HCT116 (cell line): ENCODE measurements at regions not wholly inside any gene's neighbourhood (a gene's known extent, or its start where the extent isn't known, plus 50 kb on each side); places are given as distances from the start of the nearest gene placed in this dataset.
A peak's percentile ranks its signal among the peaks of the same experiment; 100 is the strongest.

Source experiments
- ATAC-seq: fragments of 200-7000 bp; cut with Tn5 transposase; 2 replicates; pipeline ENCODE4 v1.9.1; 2020; ENCODE audit warnings: mild to moderate bottlenecking, moderate library complexity
- BruUV-seq: library from RNA; stranded (reverse); fragments of 400-500 nt; replicated peaks from 2 replicates; lab custom pipeline; 2021; lab: Mats Ljungman, UMichigan
- CTCF ChIA-PET: fragments of 300-600 bp; sonication (Branson Sonifier 250); formaldehyde crosslinking; loops from one replicate; lab custom pipeline; 2021; ENCODE audit warnings: antibody characterized with exemption; lab: Charles Lee
- POLR2A ChIA-PET: fragments of 300-600, 350-600 bp; sonication (Branson Sonifier 250); formaldehyde crosslinking; loops from one replicate; lab custom pipeline; 2021; ENCODE audit warnings: antibody characterized with exemption; lab: Charles Lee
- RAD21 ChIA-PET, 2 experiments: fragments of 300-600 bp; sonication (Branson Sonifier 250); formaldehyde crosslinking; loops; one replicate each; lab custom pipeline; 2023; ENCODE audit warnings: low total read pairs in 2 of 2; ENCODE audit not compliant: uncharacterized antibody in 2 of 2, unreplicated experiment in 2 of 2, low non-redundant PET in 1 of 2; lab: Charles Lee
- DNase-seq: peaks from one replicate; pipeline ENCODE4 v3.0.0-alpha.2; 2010; ENCODE audit warnings: low read depth, low spot score
- H2AFZ ChIP-seq: fragments of 200-600 bp; shearing (Covaris generic), sonication (generic); 2 replicates; pipeline ENCODE4 v1.6.1; 2017; ENCODE audit warnings: low read depth, mixed run types, mixed read lengths, antibody characterized with exemption, low read length; ENCODE audit not compliant: poor library complexity, severe bottlenecking
- H3K27ac ChIP-seq: 2 replicates; pipeline ENCODE4 v1.5.1; 2012; ENCODE audit warnings: low read depth, low read length
- H3K27me3 ChIP-seq: fragments of 200-600 bp; sonication (generic); 2 replicates; pipeline ENCODE4 v1.6.1; 2016; ENCODE audit warnings: mixed run types, low read length, mixed read lengths; ENCODE audit not compliant: insufficient read depth
- H3K36me3 ChIP-seq, 2 experiments: fragments of 200-500 bp in 1 of 2; fragments of 200-600 bp in 1 of 2; sonication (Bioruptor generic) in 1 of 2; sonication (generic) in 1 of 2; 2 replicates each; pipeline versions ENCODE4 v1.5.1 to v1.6.1; 2014 to 2016; ENCODE audit warnings: low read length in 2 of 2, inconsistent platforms in 1 of 2, mixed read lengths in 1 of 2, mixed run types in 1 of 2; ENCODE audit not compliant: insufficient read depth in 2 of 2, control insufficient read depth in 1 of 2
- H3K4me1 ChIP-seq, 2 experiments: fragments of 200-600 bp in 1 of 2; sonication (generic) in 1 of 2; 2 replicates each; pipeline versions ENCODE4 v1.5.1 to v1.6.1; 2012 to 2017; ENCODE audit warnings: low read length in 2 of 2, inconsistent platforms in 1 of 2, mild to moderate bottlenecking in 1 of 2, mixed read lengths in 1 of 2, mixed run types in 1 of 2, moderate library complexity in 1 of 2; ENCODE audit not compliant: insufficient read depth in 2 of 2, control insufficient read depth in 1 of 2
- H3K4me2 ChIP-seq: fragments of 200-600 bp; sonication (generic); 2 replicates; pipeline ENCODE4 v1.6.1; 2017; ENCODE audit warnings: mixed run types, low read length, mixed read lengths
- H3K4me3 ChIP-seq, 2 experiments: fragments of 200-600 bp in 1 of 2; sonication (generic) in 1 of 2; replicated peaks in 1 of 2; 2 replicates each; pipeline ENCODE4 v1.5.1; 2011 to 2016; ENCODE audit warnings: low read length in 2 of 2, control low read depth in 1 of 2, low read depth in 1 of 2, mild to moderate bottlenecking in 1 of 2, mixed read lengths in 1 of 2, mixed run types in 1 of 2
- H3K79me2 ChIP-seq: fragments of 200-600 bp; sonication (generic); 2 replicates; pipeline ENCODE4 v1.6.1; 2017; ENCODE audit warnings: mild to moderate bottlenecking, mixed run types, low read length, moderate library complexity, mixed read lengths; ENCODE audit not compliant: insufficient read depth
- H3K9ac ChIP-seq: fragments of 200-600 bp; sonication (generic); 2 replicates; pipeline ENCODE4 v1.6.1; 2016; ENCODE audit warnings: low read length, mixed read lengths
- H3K9me2 ChIP-seq: fragments of 200-600 bp; sonication (generic), shearing (Covaris generic); 2 replicates; pipeline ENCODE4 v1.6.1; 2017; ENCODE audit warnings: mixed run types, mild to moderate bottlenecking, moderate library complexity; ENCODE audit not compliant: insufficient read depth
- H3K9me3 ChIP-seq, 2 experiments: fragments of 200-500 bp in 1 of 2; fragments of 200-600 bp in 1 of 2; sonication (Bioruptor generic) in 1 of 2; sonication (generic) in 1 of 2; 2 replicates each; pipeline ENCODE4 v1.6.1; 2014 to 2017; ENCODE audit warnings: low read length in 2 of 2, mixed read lengths in 2 of 2, inconsistent platforms in 1 of 2, low read depth in 1 of 2, mild to moderate bottlenecking in 1 of 2, mixed run types in 1 of 2, moderate library complexity in 1 of 2; ENCODE audit not compliant: control insufficient read depth in 1 of 2, insufficient read depth in 1 of 2
- H4K20me1 ChIP-seq: fragments of 200-600 bp; sonication (generic), shearing (Covaris generic); 2 replicates; pipeline ENCODE4 v1.6.1; 2017; ENCODE audit warnings: mixed run types, mild to moderate bottlenecking, moderate library complexity; ENCODE audit not compliant: insufficient read depth
- CBX3 ChIP-seq: IDR thresholded peaks from 2 replicates; pipeline ENCODE4 v1.6.1; 2012; ENCODE audit warnings: low read depth
- CEBPB ChIP-seq: IDR thresholded peaks from 2 replicates; pipeline ENCODE4 v1.6.1; 2012; ENCODE audit warnings: low read depth
- EGR1 ChIP-seq: IDR thresholded peaks from 2 replicates; pipeline ENCODE4 v1.6.1; 2012; ENCODE audit warnings: low read depth
- FOSL1 ChIP-seq: IDR thresholded peaks from 2 replicates; pipeline ENCODE4 v1.6.1; 2012; ENCODE audit warnings: low read depth
- JUND ChIP-seq: IDR thresholded peaks from 2 replicates; pipeline ENCODE4 v1.6.1; 2012
- MAX ChIP-seq: IDR thresholded peaks from 2 replicates; pipeline ENCODE4 v1.6.1; 2012
- POLR2A ChIP-seq: IDR thresholded peaks from 2 replicates; pipeline ENCODE4 v1.7.0; 2011; ENCODE audit warnings: borderline replicate concordance; ENCODE audit not compliant: insufficient read depth, insufficient read length; ENCODE audit errors: extremely low read depth
- POLR2AphosphoS5 ChIP-seq: IDR thresholded peaks from 2 replicates; pipeline ENCODE4 v1.6.1; 2011; ENCODE audit warnings: mild to moderate bottlenecking, low read depth, low read length, moderate library complexity
- SIN3A ChIP-seq: IDR thresholded peaks from 2 replicates; pipeline ENCODE4 v1.6.1; 2012; ENCODE audit warnings: low read depth
- SP1 ChIP-seq: IDR thresholded peaks from 2 replicates; pipeline ENCODE4 v1.6.1; 2012; ENCODE audit warnings: low read depth
- YY1 ChIP-seq: IDR thresholded peaks from 2 replicates; pipeline ENCODE4 v1.6.1; 2011; ENCODE audit warnings: low read length, low read depth, moderate library complexity, mild to moderate bottlenecking; ENCODE audit not compliant: insufficient replicate concordance; ENCODE audit errors: extremely low read depth
- ZFX ChIP-seq: fragments of 450-650 bp; IDR thresholded peaks from 2 replicates; pipeline ENCODE4 v1.6.1; 2017
- ZNF274 ChIP-seq: fragments of 200-500 bp; sonication (Bioruptor generic); IDR thresholded peaks from 2 replicates; pipeline ENCODE4 v1.6.1; 2014; ENCODE audit warnings: mild to moderate bottlenecking, low read depth, low read length, inconsistent platforms
- intact Hi-C: fragments of 100-400 bp; cut with micrococcal nuclease; formaldehyde crosslinking; loops from 2 replicates; pipeline ENCODE4 v1.10.0; 2022

- TF ChIP-seq ZFX, result no peak
- no peak for TF ChIP-seq MAX
- TF ChIP-seq YY1, result no peak
- TF ChIP-seq CEBPB, result no peak
- TF ChIP-seq, all 23 proteins: peak for 0
These were observed 699.1 kb downstream of the EPM2A start (continued) for GRCh38 chr6:145036236-145036635.

- H3K36me3 ChIP-seq, result no peaks in the 10 kb centered on the region
- ChIA-PET RAD21 (no interaction called here), POLR2A (no interaction called here)
- H3K9ac ChIP-seq, result no peak overlapping the region
- BruUV-seq, result no TSS peak
- no peak overlapping the region for H3K4me3 ChIP-seq
- peak overlapping the region; percentile 2 for H2AFZ ChIP-seq
- DNase-seq, result no peak
- H3K9me3 ChIP-seq, result no peaks in the 10 kb centered on the region
- no peaks in the 10 kb centered on the region for H3K9me2 ChIP-seq
- H3K79me2 ChIP-seq, result no peaks in the 10 kb centered on the region
- TF ChIP-seq ZNF274 (no peak), CBX3 (no peak), FOSL1 (no peak; the same call in 1 of the 2 replicates), YY1 (no peak), SIN3A (no peak), POLR2AphosphoS5 (no peak), SP1 (no peak), ZFX (no peak), EGR1 (no peak), JUND (no peak), POLR2A (no peak), MAX (no peak)
- TF ChIP-seq, all 23 proteins: peak for 0
- CTCF ChIA-PET, result no interaction called here
- peaks cover 0 to 8% of the 10 kb centered on the region in 2 experiments; a peak in 2 of 4 replicates for H3K4me1 ChIP-seq
- H3K27ac ChIP-seq, result no peak overlapping the region
- H4K20me1 ChIP-seq, result no peaks in the 10 kb centered on the region
- no peak overlapping the region for H3K4me2 ChIP-seq
- intact Hi-C loops, result no loop called here
- ATAC-seq, result peak; percentile 42; the same call in 1 of the 2 replicates
- no peaks in the 10 kb centered on the region for H3K27me3 ChIP-seq
These were observed 698.3 kb downstream of the EPM2A start for GRCh38 chr6:145036848-145037567.
